GM19239 (cell line): ENCODE measurements at regions not wholly inside any gene's neighbourhood (a gene's known extent, or its start where the extent isn't known, plus 50 kb on each side); places are given as distances from the start of the nearest gene placed in this dataset.

Experiments
- DNase-seq: peaks from one replicate; pipeline ENCODE4 v3.0.0; 2011; ENCODE audit warnings: low spot score; ENCODE audit not compliant: insufficient read length
- FAIRE-seq: peaks from 2 replicates; lab custom pipeline; 2011; peaks lifted over from hg19 to GRCh38; lab: Jason Lieb, UNC

- no peak for DNase-seq
- no peak for FAIRE-seq
Observed at GRCh38 chr15:67009576-67010569, 55.5 kb upstream of the SMAD3 start.

DNA sequence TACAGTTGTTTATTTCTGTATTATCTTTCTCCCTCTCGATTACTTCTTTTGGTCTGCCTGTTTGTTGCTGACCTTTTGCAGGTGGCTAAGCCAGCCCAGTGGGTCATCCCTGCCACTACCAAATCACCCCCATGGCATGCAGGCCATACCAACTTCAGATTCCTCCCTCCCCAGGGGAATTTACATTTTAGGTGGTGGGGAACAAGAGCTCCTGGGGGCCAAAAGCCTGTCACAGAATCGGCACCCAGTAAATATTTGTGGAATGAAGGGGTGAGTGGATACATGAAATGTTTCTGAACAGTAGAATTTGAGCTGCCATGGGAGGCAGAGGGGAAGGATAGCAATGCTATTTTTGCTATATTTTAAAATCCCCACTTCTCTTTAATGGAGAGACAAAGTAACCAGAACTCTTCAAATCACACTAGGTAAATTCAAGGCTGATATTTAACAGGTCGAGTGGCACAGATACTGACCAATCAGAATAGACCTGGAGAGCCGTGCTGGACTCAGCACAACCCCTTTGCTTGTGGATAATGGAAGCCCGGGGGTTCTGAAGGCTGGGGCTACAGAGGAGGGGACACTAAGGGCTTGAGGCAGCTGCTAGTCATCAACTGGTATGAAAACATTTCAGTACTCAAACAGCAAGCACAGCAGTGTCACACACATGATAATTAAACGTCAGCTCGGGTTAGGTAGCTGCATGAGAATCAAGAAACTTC, 54.3 kb upstream of the SMAD3 start:
- no peak for DNase-seq

GRCh38 chr15:67011617-67012005, 53.8 kb upstream of the SMAD3 start:
- FAIRE-seq (no peak), DNase-seq (no peak)

More for the DNA sequence above, 54.3 kb upstream of the SMAD3 start:
- FAIRE-seq = no peak

GRCh38 chr15:67013696-67014095, 51.7 kb upstream of the SMAD3 start:
- FAIRE-seq (no peak), DNase-seq (no peak)
